ENCODE measurements at regions not wholly inside any gene's neighbourhood (a gene's known extent, or its start where the extent isn't known, plus 50 kb on each side); places are given as distances from the start of the nearest gene placed in this dataset.

DNA sequence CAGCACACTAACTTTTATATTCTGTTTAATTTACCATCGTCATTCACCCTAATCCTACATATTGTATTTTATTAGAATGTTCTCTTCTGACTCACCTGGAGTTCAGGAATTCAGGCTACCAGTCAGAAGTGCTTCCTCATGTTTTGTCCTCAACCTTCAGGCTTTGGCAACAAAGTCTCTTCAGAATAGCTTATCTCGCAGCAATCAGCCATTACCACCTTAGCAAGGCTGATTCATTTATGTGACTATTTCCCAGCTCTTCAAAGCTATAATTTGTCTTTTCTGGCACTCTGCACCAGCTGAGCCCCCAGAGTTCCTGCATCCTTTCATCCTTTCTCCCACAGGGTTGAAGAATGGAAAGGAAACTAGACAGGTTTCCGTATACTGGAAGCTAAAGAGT is 365.5 kb upstream of the CDH18 start:
- Histone ChIP-seq H3K79me2 (ENCODE audit: control insufficient read depth, insufficient read depth, low read length) (no peaks in the 10 kb centered on the region), H3K4me2 (ENCODE audit: control insufficient read depth, insufficient read depth) (no peak overlapping the region), H2AFZ (ENCODE audit: control insufficient read depth, low read depth, low read length) (no peak overlapping the region), H4K20me1 (ENCODE audit: control insufficient read depth, insufficient read depth) (no peaks in the 10 kb centered on the region), H3K9ac (ENCODE audit: control insufficient read depth, insufficient read depth, low read length) (no peak overlapping the region), H3K4me3 (no peak overlapping the region), H3K27me3 (replicated peaks in 1 of 2; ENCODE audit: control insufficient read depth in 2 of 2, insufficient read depth in 2 of 2, low read length in 1 of 2) (no peaks in the 10 kb centered on the region), H3K36me3 (ENCODE audit: control insufficient read depth in 2 of 2, insufficient read depth in 2 of 2, low read length in 1 of 2) (no peaks in the 10 kb centered on the region), H3K4me1 (ENCODE audit: control insufficient read depth, insufficient read depth, low read length) (no peaks in the 10 kb centered on the region), H3K27ac (ENCODE audit: control insufficient read depth, insufficient read depth) (no peak overlapping the region), H3K9me3 (replicated peaks; ENCODE audit: control insufficient read depth, insufficient read depth, low read length) (no peaks in the 10 kb centered on the region)
- 29% methylated on average over 3 of the region's 3 CpGs for WGBS (ENCODE audit: insufficient coverage, insufficient replicate concordance, low lambda C conversion rate, missing lambda C conversion rate)
- CTCF ChIA-PET, result no interaction called here
- RAD21 ChIA-PET (ENCODE audit: unreplicated experiment), result no interaction called here
- TF ChIP-seq RB1 (IDR thresholded peaks at IDR 0.05; ENCODE audit: borderline replicate concordance) (no peak), WRNIP1 (IDR thresholded peaks at IDR 0.05; ENCODE audit: borderline replicate concordance, low read depth, low read length) (no peak), RUNX3 (IDR thresholded peaks at IDR 0.05; ENCODE audit: low read length) (no peak), CEBPZ (IDR thresholded peaks at IDR 0.05; ENCODE audit: low read depth, low read length) (no peak), SRF (IDR thresholded peaks at IDR 0.05; ENCODE audit: low read depth in 2 of 2, low read length in 2 of 2) (no peak), CHD2 (IDR thresholded peaks at IDR 0.05; ENCODE audit: borderline replicate concordance, low read depth, low read length) (no peak), NFYB (IDR thresholded peaks at IDR 0.05; ENCODE audit: insufficient read depth, low read depth, low read length) (no peak), SIN3A (IDR thresholded peaks at IDR 0.05; ENCODE audit: low read depth, low read length) (no peak), CBX5 (IDR thresholded peaks at IDR 0.05; ENCODE audit: low read depth) (no peak), RELA (IDR thresholded peaks at IDR 0.05; ENCODE audit: borderline replicate concordance, partially characterized antibody) (no peak), CREM (IDR thresholded peaks at IDR 0.05; ENCODE audit: low read depth) (no peak), PAX8 (IDR thresholded peaks at IDR 0.05) (no peak), USF2 (IDR thresholded peaks at IDR 0.05; ENCODE audit: borderline replicate concordance, low read depth, low read length) (no peak)
- SMC1A ChIA-PET (ENCODE audit: uncharacterized antibody, unreplicated experiment), result interaction anchor here (1.0 kb wide), 1 partner anchor 121 kb away, joined by 3 read pairs; no protein-coding TSS in a partner anchor
- no peak for FAIRE-seq
- intact Hi-C loops (cut with micrococcal nuclease; ENCODE audit: unreplicated experiment) (no loop called here), in situ Hi-C loops (cut with MboI) (no loop called here)
- DNase-seq (ENCODE audit: low read depth, low spot score), result no peak
- ATAC-seq, result no peak
- no TSS peak for BruUV-seq (replicated peaks)
- POLR2A ChIA-PET, result no interaction called here

Measured in GM12878 (cell line).